ENCODE measurements at regions not wholly inside any gene's neighbourhood (a gene's known extent, or its start where the extent isn't known, plus 50 kb on each side); places are given as distances from the start of the nearest gene placed in this dataset.

DNA sequence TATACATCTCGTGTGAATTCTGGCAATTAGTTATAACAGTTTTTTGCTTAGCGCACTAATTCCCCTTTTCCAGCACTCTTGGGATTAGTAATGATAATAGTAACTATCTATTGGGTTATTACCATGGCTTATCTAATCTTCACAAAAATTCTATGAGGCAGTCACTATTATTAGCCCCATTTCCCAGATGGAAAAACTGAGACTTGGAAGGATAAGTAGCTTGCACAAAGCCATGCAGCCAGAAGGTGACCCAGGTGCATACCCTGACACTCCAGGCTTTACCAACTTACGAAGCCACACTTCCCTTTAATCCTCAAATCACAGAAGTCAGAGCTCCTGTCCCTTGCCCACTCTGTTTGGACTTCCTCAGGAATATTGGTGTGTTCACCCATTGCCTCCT lies 156.8 kb downstream of the CYP26B1 start:
- Mint-ChIP-seq H3K4me3 (no peak overlapping the region), H3K4me1 (no peaks in the 10 kb centered on the region), H3K27me3 (no peaks in the 10 kb centered on the region), H3K27ac (no peak overlapping the region), H3K36me3 (ENCODE audit: low read depth) (no peaks in the 10 kb centered on the region), H3K9me3 (peaks cover 2% of the 10 kb centered on the region)
- TF ChIP-seq, protein P1, sequence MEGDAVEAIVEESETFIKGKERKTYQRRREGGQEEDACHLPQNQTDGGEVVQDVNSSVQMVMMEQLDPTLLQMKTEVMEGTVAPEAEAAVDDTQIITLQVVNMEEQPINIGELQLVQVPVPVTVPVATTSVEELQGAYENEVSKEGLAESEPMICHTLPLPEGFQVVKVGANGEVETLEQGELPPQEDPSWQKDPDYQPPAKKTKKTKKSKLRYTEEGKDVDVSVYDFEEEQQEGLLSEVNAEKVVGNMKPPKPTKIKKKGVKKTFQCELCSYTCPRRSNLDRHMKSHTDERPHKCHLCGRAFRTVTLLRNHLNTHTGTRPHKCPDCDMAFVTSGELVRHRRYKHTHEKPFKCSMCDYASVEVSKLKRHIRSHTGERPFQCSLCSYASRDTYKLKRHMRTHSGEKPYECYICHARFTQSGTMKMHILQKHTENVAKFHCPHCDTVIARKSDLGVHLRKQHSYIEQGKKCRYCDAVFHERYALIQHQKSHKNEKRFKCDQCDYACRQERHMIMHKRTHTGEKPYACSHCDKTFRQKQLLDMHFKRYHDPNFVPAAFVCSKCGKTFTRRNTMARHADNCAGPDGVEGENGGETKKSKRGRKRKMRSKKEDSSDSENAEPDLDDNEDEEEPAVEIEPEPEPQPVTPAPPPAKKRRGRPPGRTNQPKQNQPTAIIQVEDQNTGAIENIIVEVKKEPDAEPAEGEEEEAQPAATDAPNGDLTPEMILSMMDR (IDR thresholded peaks at IDR 0.05): no peak
- intact Hi-C loops (cut with micrococcal nuclease): no loop called here
- no peak for ATAC-seq (ENCODE audit: low read depth)
- ChIA-PET CTCF (no interaction called here), POLR2A (no interaction called here)
- DNase-seq: no peak

DNA sequence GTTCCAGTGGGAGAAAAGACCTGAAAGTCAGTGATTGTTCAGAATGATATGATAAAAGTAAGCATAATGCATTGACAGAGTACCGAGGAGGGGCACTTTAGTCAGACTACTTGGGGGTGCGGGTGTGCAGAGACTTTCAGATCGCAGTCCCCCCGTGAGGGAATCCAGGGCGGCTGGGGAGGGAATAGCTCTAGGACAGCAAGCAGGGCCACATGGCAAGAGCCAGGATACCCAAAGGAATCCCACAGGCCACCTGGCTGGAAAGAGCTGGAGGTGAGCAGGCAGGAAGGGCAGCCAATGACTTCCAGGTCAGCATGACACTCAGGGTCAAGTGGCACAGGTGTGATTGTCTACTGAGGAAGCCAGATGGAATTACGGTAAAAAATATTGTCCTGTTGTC lies 157.5 kb downstream of the CYP26B1 start:
- Mint-ChIP-seq H3K9me3 (peaks cover 2% of the 10 kb centered on the region), H3K4me1 (no peaks in the 10 kb centered on the region), H3K4me3 (no peak overlapping the region), H3K36me3 (ENCODE audit: low read depth) (no peaks in the 10 kb centered on the region), H3K27me3 (no peaks in the 10 kb centered on the region), H3K27ac (no peak overlapping the region)
- ChIA-PET POLR2A (no interaction called here), CTCF (no interaction called here)
- ATAC-seq (ENCODE audit: low read depth) (no peak), DNase-seq (no peak)
- intact Hi-C loops (cut with micrococcal nuclease): no loop called here
- TF ChIP-seq, protein P1 (IDR thresholded peaks at IDR 0.05): no peak

DNA sequence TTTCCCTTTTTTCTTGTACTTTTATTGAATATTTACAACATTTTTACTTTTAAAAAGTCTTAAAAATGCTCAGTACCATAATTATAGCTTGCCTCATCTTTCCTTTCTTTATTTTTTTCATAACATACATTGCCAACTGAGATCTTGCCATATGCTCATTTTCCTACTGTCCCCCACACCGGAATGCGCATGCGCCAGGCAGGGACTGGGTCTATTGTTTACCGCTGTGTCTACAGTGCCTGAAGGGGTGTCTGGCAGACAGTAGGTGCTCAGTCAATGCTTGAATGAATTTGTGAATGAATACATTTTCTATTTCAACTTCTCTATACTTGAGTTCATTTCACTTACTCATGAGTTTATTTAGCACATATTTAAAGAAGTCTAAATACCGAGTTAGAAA lies 158.0 kb downstream of the CYP26B1 start:
- intact Hi-C loops (cut with micrococcal nuclease): no loop called here
- Mint-ChIP-seq H3K4me3 (no peak overlapping the region), H3K9me3 (peaks cover 2% of the 10 kb centered on the region), H3K27me3 (no peaks in the 10 kb centered on the region), H3K36me3 (ENCODE audit: low read depth) (no peaks in the 10 kb centered on the region), H3K27ac (no peak overlapping the region), H3K4me1 (no peaks in the 10 kb centered on the region)
- ChIA-PET POLR2A (no interaction called here), CTCF (no interaction called here)
- ATAC-seq (ENCODE audit: low read depth): no peak
- DNase-seq: no peak
- TF ChIP-seq, protein P1 (IDR thresholded peaks at IDR 0.05): no peak

DNA sequence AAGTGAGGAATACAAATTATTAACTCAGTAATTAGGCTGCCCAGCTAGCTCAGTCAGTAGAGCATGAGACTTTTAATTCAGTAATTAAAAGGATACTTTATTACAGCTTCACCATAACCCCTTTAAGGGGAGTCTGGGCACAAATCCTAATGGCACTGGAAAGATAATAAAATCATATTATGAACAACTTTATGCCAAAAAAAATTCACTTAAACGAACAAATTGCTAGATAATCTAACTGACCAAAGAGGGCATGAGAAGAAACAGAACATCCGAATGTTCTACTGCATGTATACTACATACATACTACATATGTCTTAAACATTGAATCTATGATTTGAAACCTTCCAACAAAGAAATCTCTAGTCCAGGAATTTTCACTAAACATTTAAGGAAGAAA lies 159.5 kb downstream of the CYP26B1 start:
- Mint-ChIP-seq H3K27ac (no peak overlapping the region), H3K9me3 (peaks cover 2% of the 10 kb centered on the region), H3K27me3 (no peaks in the 10 kb centered on the region)

DNA sequence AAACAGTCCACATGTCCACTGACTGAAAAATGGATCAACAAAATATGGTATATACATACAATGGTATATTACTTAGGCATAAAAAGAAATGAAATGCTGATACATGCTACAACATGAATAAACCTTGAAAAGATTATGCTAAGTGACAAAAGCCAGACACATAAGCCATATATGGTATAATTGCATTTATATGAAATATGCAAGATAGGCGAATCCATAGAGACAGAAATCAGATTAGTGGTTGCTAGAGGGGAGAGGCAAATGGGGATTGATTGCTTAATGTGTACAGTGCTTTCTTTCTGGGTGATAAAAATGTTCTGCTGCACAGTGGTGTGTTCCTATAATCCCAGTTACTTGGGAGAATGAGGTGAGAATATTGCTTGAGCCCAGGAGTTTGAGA lies 171.0 kb downstream of the CYP26B1 start:
- CTCF ChIA-PET: no interaction called here
- Mint-ChIP-seq H3K4me3 (no peak overlapping the region), H3K27ac (no peak overlapping the region), H3K4me1 (no peaks in the 10 kb centered on the region), H3K27me3 (no peaks in the 10 kb centered on the region), H3K36me3 (ENCODE audit: low read depth) (no peaks in the 10 kb centered on the region), H3K9me3 (peaks cover 2% of the 10 kb centered on the region)
- intact Hi-C loops (cut with micrococcal nuclease): no loop called here
- TF ChIP-seq, protein P1 (IDR thresholded peaks at IDR 0.05): no peak
- POLR2A ChIA-PET: no interaction called here
- ATAC-seq (ENCODE audit: low read depth): no peak
- DNase-seq: no peak

More for the DNA sequence above, 159.5 kb downstream of the CYP26B1 start:
- Mint-ChIP-seq H3K4me1 (no peaks in the 10 kb centered on the region), H3K4me3 (no peak overlapping the region), H3K36me3 (ENCODE audit: low read depth) (no peaks in the 10 kb centered on the region)
- TF ChIP-seq, protein P1 (IDR thresholded peaks at IDR 0.05): no peak
- DNase-seq (no peak), ATAC-seq (ENCODE audit: low read depth) (no peak)
- ChIA-PET POLR2A (no interaction called here), CTCF (no interaction called here)
- intact Hi-C loops (cut with micrococcal nuclease): no loop called here

Data from activated B cell treated with CpG ODN at 0.5 μM for 24 hours (primary cell).